ENCODE measurements at regions not wholly inside any gene's neighbourhood (a gene's known extent, or its start where the extent isn't known, plus 50 kb on each side); places are given as distances from the start of the nearest gene placed in this dataset.

DNA sequence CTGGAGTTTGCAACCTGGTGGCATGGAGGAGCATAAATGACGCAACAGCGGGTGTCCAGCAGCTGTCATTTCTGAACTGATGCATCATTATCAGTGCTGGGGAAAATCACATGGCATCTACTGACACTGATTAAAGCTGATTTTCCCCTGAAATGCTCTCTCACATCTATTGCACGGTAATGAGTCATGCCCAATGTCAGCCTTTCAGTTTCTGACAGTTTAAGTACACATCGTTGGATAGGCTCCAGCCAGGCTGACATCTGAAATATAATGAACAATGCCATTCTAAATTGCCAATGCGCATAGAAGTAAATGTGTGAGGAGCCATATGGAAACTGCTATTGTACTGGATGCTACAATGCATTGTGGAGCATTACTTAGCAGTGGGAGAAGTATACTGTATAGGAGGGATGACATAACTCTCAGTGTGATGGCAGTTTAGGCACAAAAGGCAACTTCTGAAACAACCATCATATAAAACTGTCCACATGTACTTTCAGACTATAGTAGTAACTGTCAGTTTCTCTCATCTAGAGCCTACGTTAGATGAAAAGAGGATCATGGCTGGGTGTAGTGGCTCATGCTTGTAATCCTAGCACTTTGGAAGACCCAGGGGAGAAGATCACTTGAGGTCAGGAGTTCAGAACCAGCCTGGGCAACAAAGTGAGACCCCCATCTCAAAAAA is 389.3 kb upstream of the DMAC1 start:
- no peak for DNase-seq (ENCODE audit: low read depth)

DNA sequence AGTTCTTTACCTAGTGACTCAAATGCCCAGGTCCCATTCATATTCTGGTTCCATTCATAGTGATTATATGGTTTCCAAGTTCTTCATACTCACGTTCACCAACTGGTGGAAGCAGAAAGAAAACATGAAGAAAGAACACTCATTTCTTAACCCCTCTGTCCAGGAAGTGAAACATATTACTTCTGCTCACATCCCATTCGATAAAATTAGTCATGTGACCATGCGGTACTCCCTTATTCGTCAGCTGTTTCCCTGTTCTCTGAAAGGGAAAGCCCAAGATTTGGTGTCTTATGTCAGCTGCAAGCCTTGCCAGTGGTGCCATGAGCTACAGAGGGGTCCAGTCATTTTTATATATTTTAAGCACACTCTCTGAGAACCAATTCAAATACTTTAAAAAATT is 387.0 kb upstream of the DMAC1 start:
- DNase-seq (ENCODE audit: low read depth) = no peak

DNA sequence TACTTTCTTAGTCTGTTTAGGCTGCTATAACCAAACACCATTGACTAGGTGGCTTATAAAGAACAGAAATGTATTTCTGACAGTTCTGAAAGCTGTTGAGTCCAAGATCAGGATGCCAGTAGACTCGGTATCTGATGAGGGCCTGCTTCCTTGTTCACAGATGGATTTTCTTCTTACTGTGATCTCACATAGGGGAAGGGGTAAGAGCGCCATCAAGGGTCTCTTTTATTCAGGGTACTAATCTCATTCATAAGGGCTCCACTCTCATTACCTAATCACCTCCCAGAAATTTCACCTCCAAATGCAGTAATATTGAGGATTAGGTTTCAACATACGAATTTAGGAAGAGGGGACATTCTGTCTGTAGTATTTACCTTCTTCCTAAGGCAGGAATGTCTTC is 384.0 kb upstream of the DMAC1 start:
- no peak for DNase-seq (ENCODE audit: low read depth)

- no peak for DNase-seq (ENCODE audit: low read depth)
Measured at GRCh38 chr9:8179381-8180053, 379.9 kb upstream of the DMAC1 start.

- no peak for DNase-seq (ENCODE audit: low read depth)
Measured at GRCh38 chr9:8172000-8172399, 372.4 kb upstream of the DMAC1 start.

- no peak for DNase-seq (ENCODE audit: low read depth)
Measured at GRCh38 chr9:8168916-8169438, 369.4 kb upstream of the DMAC1 start.

- no peak for DNase-seq (ENCODE audit: low read depth)
Measured at GRCh38 chr9:8160787-8161186, 361.2 kb upstream of the DMAC1 start.

- DNase-seq (ENCODE audit: low read depth) = no peak
Measured at GRCh38 chr9:8158574-8158973, 359.0 kb upstream of the DMAC1 start.

DNA sequence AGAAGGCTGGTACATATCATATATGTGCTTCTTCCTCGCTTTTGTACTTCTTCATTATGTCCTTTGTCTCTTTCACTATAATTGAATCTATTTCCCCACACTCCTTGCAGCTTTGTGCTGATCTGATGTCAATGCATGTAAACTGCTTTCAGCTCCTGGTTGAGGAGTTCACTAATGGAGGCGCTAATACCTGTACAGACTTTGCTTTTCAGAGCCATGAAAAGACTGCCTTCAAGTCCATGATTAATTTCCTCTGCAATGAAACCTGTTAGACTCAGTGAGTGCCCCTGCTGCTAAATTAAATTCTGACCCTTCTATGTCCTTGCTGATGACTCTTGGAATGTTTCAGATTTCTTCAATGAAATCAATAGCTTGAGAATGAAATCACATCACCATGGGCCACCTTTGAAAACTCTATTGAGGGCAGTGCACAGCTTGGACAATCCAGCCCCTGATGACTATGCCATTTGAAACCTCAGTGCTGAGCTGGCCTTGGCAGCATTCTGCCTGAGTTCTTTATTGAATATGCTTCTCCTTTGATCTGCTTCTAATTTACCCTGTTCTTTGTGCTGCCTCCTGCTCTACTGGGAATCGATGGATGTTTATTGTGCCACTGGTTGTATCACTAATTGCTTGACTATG is 358.2 kb upstream of the DMAC1 start:
- no peak for DNase-seq (ENCODE audit: low read depth)

GRCh38 chr9:8156346-8156745 is 356.8 kb upstream of the DMAC1 start:
- no peak for DNase-seq (ENCODE audit: low read depth)

DNA sequence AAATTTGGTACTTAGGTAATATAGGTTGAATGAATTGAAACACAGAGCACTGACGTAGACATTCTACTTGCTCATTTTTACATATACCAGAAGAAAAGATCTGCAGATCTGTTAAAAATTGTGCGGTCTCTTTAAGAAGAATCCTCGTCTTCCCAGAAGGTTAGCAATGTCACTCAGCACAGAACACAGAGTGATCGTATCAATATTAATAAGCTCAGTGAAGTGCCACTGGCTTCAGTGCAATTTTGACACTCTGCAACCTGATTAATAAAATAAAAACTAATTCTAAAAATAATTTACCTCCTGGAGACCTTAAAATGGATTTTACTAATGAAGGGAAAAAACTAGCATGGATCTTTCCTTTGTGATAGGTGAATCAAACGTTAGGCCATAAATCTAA is 356.1 kb upstream of the DMAC1 start:
- no peak for DNase-seq (ENCODE audit: low read depth)

DNA sequence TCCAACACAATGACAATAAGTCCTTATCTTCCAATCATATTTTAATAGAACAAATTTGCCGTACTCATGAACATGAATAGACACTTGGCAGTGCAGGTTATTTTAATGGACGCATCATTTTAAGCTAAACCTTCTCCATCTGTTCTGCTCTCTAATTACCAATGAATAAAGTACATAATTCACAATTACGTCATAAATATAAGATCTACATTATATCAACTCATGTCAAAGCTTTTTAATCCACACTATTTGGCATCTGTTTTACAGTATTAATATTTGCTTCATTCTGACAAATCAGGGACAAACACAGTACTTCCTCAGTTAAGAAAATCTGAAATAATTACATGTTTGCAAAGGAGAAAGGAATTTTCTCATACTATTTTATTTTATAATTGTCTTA is 344.1 kb upstream of the DMAC1 start:
- DNase-seq (ENCODE audit: low read depth) = no peak

DNA sequence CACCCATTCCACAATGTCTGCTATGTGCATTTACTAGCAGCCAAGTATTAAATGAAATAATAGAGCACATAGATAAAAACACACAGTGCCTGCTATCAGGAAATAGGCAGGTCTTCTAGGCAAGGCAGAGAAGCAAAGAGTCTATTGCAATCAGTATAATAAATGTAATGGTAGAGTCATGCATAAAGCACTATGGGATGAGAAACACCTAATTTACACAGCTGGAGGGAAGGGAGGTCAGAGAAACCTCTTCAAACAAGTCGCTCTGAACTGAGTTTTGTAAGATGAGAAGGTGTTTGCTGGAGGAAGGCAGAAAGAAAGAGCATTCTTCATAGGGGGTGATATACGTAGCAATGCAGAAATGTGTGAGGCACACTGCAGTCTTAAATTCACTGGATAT is 341.0 kb upstream of the DMAC1 start:
- DNase-seq (ENCODE audit: low read depth) = no peak

DNA sequence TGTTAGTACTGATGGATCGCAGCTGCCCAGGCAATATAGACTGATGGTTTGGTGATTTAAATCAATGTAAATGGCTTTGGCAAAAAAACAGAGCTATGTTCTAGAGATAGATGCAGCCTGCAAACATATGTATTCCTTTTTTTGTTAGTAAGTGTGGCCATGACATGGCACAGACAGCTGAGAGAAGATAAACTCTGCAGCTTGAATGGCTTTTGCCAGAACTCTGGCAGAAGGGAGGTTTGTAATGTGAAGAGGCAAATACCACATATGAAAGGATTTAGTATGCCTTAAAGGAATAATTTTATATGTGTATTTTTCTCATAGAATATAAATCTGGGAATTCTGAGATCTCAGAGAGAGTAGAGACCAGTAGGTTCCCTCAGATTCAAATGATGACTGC is 340.2 kb upstream of the DMAC1 start:
- no peak for DNase-seq (ENCODE audit: low read depth)

- no peak for DNase-seq (ENCODE audit: low read depth)
Measured at GRCh38 chr9:8136477-8136876, 336.9 kb upstream of the DMAC1 start.

DNA sequence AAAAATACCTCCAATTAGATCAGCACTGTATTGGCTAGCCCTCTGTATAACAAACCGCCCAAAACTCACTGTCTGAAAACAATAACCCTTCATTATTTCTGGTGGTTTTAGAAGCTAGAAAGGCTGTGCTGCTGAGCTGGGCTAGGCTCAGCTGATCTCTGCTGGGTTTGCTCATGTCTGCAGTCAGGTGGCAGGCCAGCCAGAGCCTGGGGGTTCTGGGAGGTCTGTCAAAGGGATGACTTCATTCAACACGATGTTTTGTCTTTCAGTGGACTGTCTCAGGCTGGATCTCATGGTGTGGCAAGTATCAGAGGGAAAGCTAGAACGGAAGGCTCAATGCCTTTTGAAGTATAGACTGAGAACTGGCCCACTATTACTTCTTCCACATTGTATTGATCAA is 335.1 kb upstream of the DMAC1 start:
- DNase-seq (ENCODE audit: low read depth) = no peak

GRCh38 chr9:8133606-8134005 is 334.0 kb upstream of the DMAC1 start:
- DNase-seq (ENCODE audit: low read depth) = no peak

DNA sequence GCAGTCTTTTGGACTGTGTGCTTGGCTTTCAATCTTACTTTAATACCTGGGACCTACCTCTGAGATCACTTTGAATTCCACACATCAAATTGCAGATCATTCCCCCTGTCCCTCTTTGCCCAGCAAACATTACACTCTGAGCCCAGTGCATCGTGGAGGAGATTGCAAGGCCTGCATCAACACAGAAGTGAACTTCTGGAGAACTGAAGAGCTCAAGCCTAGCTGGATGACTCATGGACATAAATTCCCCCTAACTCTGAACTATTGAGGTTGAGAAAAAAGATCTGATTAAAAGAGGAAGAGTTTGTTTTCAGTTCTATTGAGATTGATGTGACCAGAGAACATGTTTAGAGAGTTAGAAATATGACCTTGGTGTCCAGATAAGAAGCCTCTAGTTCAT is 316.0 kb upstream of the DMAC1 start:
- DNase-seq (ENCODE audit: low read depth) = no peak

DNA sequence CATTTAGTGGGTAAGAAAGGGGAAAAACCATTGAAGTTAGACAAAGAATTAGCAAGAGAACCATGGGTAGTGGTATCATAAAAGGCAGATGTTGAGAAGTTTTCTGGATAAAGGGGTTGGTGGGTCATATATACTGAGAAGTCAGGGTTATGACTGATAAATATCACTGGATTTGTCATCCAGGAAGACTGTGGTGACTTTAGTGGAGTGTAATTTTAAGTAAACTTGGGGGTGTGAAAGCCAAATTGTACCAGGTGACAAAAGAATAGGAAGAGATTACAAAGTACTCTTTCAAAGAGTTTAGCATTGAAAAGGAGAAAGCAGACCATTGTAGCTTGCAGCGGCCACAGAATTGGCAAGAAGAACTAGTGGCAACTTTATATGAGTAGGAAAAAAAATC is 315.2 kb upstream of the DMAC1 start:
- DNase-seq (ENCODE audit: low read depth) = no peak

DNA sequence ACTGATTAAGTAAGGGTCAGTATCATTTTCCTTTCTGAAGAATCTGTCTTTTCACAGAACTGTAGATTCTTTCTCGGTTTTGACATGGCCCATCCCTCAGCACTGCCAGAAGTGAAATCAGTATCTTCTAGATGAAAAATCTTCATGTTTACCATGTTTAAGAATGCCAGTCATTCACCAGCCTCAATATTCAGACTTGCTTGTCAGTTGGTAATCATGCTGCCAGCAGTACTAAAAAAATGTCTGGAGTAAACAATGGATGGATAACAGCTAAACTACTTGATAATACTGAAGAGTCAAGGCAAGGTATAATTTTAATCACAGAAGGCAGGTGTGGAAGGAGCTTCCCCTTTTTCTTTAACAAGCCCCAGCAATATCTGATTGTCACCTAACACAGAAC is 306.8 kb upstream of the DMAC1 start:
- DNase-seq (ENCODE audit: low read depth) = no peak

GRCh38 chr9:8101607-8102006 is 302.0 kb upstream of the DMAC1 start:
- DNase-seq (ENCODE audit: low read depth) = no peak

DNA sequence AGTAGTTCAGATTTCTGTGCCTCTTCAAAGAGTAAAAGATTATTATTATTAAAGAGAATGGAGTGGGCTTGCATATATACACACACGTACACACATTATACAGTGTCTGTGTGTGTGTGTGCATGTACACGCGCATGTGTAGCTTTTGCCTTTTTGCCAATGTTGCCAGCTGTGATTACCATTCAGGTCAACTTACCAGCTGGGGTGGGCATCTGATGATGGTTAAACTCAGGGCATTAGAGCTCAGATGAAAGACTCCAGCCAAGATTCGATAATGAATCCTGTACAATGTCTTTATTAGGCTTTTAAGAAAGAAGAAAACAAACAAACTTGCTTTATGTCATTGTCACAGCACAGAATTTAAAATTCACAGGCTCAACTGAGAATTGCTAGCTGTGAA is 296.5 kb upstream of the DMAC1 start:
- no peak for DNase-seq (ENCODE audit: low read depth)

DNA sequence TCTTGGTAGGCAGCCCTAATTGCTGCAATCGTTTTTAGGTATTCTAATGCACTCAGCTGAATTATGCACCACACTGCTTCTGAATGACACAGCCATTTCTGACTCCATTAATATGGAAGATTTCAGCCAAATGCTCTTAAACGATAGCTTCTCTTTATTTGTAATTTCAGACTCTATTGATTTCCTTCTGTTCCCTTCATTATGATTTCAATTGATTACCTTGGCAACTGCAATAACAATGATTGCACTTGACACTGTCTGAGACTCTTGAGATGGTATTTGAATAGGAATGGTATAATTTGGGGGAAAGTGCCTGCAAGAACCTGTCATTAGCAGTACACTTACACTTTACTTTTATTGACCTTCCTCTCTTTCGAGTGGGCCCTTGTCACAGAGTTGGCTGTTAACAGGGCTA is 296.1 kb upstream of the DMAC1 start:
- no peak for DNase-seq (ENCODE audit: low read depth)
